ENCODE measurements at regions not wholly inside any gene's neighbourhood (a gene's known extent, or its start where the extent isn't known, plus 50 kb on each side); places are given as distances from the start of the nearest gene placed in this dataset.
"Not testable (repeated sequence)": the region's sequence is repeated elsewhere in the genome, so short reads cannot be mapped to it uniquely, and the experiment has no call there.

DNA sequence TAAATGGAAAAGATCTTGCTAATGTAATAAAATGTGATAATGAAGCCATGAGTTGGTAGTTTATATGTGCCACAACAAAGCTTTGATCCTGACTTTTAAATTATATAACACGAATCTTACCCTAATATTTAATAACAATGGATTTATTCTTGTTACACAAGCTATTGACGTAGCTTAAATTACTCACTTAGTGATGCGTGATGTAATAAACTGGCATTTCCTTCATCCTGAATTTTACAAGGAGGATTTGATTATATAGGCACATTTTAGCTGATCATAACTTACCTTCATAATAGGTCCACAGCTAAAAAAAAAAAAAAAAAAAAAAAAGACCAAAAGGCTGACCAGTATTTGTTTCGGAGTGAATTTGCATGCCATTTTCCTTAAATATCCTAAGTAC is 76.2 kb upstream of the IVNS1ABP start:
- no peaks in the 10 kb centered on the region for H3K9me3 Mint-ChIP-seq
- H3K4me3 Mint-ChIP-seq, result no peak overlapping the region
- no peak for TF ChIP-seq CTCF (IDR thresholded peaks at IDR 0.05)

DNA sequence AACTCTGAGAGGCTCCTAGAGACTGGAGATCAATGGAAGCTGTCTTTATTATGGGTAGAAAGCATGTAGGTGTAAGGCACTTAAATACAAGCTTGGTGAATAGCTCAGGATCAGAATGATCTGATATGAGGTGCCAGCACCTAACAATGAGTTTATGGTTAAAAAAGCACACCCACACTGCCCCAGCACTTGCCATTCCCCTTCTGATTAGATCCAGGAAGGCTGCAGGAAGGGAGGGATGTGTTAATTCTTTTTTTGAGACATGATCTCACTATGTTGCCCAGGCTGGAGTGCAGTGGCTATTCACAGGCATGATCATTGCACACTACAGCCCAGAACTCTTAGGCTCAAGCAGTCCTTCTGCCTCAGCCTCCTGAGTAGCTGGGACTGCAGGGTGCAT is 71.8 kb upstream of the IVNS1ABP start:
- no peaks in the 10 kb centered on the region for H3K9me3 Mint-ChIP-seq

More for the DNA sequence above, 76.2 kb upstream of the IVNS1ABP start:
- H3K36me3 Mint-ChIP-seq (ENCODE audit: low read depth), result no peaks in the 10 kb centered on the region
- H3K27ac Mint-ChIP-seq, result no peak overlapping the region
- no peaks in the 10 kb centered on the region; the same call in 1 of the 2 replicates for H3K4me1 Mint-ChIP-seq (ENCODE audit: low read depth)
- peaks cover 2% of the 10 kb centered on the region; the same call in 1 of the 2 replicates for H3K27me3 Mint-ChIP-seq (ENCODE audit: insufficient read depth)
- DNase-seq, result no peak

DNA sequence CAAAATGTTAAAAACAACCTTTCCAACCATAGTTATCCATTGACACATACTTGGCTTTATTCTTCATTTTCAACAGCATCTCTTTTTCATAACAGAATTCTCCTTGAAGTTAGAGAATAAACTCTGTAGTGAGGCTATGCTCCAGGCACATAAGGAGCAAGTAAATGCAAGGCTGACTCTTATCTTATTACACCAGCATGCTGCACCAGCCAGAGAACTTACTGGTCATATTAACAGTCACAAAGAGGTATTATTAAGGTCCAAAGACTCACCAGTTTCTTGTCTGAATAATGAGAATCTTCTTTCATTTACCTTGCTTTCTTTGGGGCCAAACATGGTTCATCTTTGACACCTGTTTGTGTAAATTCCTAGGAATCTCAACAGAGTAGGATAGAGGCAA is 71.3 kb upstream of the IVNS1ABP start:
- no peak for DNase-seq
- Mint-ChIP-seq H3K9me3 (peaks cover under 1% of the 10 kb centered on the region), H3K4me3 (no peak overlapping the region), H3K36me3 (ENCODE audit: low read depth) (0 out of 2 replicates have a peak, but pooled peaks cover under 1% of the 10 kb centered on the region), H3K27me3 (ENCODE audit: insufficient read depth) (peaks cover 3% of the 10 kb centered on the region), H3K4me1 (ENCODE audit: low read depth) (no peaks in the 10 kb centered on the region), H3K27ac (no peak overlapping the region)
- no peak for TF ChIP-seq CTCF (IDR thresholded peaks at IDR 0.05)

More for the DNA sequence above, 71.8 kb upstream of the IVNS1ABP start:
- Mint-ChIP-seq H3K27ac (no peak overlapping the region), H3K4me1 (ENCODE audit: low read depth) (no peaks in the 10 kb centered on the region), H3K36me3 (ENCODE audit: low read depth) (no peaks in the 10 kb centered on the region), H3K27me3 (ENCODE audit: insufficient read depth) (peaks cover 3% of the 10 kb centered on the region), H3K4me3 (no peak overlapping the region)
- no peak for DNase-seq
- TF ChIP-seq CTCF (IDR thresholded peaks at IDR 0.05), result no peak

DNA sequence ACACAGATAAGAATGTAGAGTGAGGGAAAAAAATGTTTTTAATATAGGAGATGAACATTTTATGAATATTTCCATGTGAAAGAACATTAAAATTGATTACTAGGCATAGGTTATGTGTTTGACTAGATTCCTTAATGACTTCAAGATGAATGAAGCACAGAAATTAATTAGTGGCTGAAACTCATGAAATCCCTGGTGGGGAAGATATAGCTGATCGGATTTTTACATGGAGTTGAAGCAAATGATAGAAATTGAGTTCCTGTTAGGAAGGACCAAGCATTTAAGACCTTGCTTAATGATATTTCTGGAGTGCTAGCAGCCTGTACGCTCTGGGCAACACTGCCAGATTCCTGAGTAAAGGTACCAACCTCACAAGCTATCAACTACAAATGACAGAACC is 68.9 kb upstream of the IVNS1ABP start:
- no peak overlapping the region for H3K4me3 Mint-ChIP-seq
- H3K4me1 Mint-ChIP-seq (ENCODE audit: low read depth), result no peaks in the 10 kb centered on the region
- H3K27ac Mint-ChIP-seq, result no peak overlapping the region
- peaks cover 10% of the 10 kb centered on the region for H3K9me3 Mint-ChIP-seq
- peaks cover 8% of the 10 kb centered on the region for H3K27me3 Mint-ChIP-seq (ENCODE audit: insufficient read depth)
- no peak for TF ChIP-seq CTCF (IDR thresholded peaks at IDR 0.05)
- DNase-seq, result no peak
- peaks cover 11% of the 10 kb centered on the region; the same call in 1 of the 2 replicates for H3K36me3 Mint-ChIP-seq (ENCODE audit: low read depth)

DNA sequence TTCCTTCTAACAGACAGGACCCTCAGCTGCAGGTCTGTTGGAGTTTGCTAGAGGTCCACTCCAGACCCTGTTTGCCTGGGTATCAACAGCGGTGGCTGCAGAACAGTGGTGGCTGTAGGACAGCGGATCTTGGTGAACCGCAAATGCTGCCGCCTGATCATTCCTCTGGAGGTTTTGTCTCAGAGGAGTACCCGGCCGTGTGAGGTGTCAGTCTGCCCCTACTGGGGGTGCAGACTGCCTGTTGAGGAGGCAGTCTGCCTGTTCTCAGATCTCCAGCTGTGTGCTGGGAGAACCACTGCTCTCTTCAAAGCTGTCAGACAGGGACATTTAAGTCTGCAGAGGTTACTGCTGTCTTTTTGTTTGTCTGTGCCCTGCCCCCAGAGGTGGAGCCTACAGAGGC is 66.8 kb upstream of the IVNS1ABP start:
- H3K36me3 Mint-ChIP-seq (ENCODE audit: low read depth), result peaks cover 11% of the 10 kb centered on the region; the same call in 1 of the 2 replicates
- not testable (repeated sequence) for H3K4me1 Mint-ChIP-seq (ENCODE audit: low read depth); H3K27ac Mint-ChIP-seq; H3K4me3 Mint-ChIP-seq; H3K27me3 Mint-ChIP-seq (ENCODE audit: insufficient read depth); DNase-seq; H3K9me3 Mint-ChIP-seq

DNA sequence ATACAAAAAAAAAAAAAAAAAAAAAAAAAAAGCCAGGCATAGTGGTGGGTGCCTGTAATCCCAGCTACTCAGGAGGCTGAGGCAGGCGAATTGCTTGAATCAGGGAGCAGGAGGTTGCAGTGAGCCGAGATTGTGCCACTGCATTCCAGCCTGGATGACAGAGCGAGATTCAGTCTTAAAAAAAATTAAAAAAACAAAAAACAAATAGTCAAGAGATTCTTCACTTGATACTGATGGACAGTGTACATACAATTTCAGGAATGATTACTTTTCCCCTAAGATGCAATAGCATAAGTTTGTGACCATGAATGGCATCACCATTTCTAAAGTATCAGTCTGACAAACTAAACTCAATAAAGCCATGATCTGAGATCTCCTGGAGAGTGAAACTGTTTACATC is 60.8 kb upstream of the IVNS1ABP start:
- DNase-seq, result no peak
- H3K4me3 Mint-ChIP-seq, result no peak overlapping the region
- H3K9me3 Mint-ChIP-seq, result peaks cover 5% of the 10 kb centered on the region
- H3K27me3 Mint-ChIP-seq (ENCODE audit: insufficient read depth), result peaks cover 7% of the 10 kb centered on the region
- H3K36me3 Mint-ChIP-seq (ENCODE audit: low read depth), result peaks cover 6% of the 10 kb centered on the region; the same call in 1 of the 2 replicates
- H3K4me1 Mint-ChIP-seq (ENCODE audit: low read depth), result no peaks in the 10 kb centered on the region; the same call in 1 of the 2 replicates
- H3K27ac Mint-ChIP-seq, result no peak overlapping the region
- TF ChIP-seq CTCF (IDR thresholded peaks at IDR 0.05), result no peak

Data from HFFc6 (cell line).